ENCODE measurements at regions not wholly inside any gene's neighbourhood (a gene's known extent, or its start where the extent isn't known, plus 50 kb on each side); places are given as distances from the start of the nearest gene placed in this dataset.

DNA sequence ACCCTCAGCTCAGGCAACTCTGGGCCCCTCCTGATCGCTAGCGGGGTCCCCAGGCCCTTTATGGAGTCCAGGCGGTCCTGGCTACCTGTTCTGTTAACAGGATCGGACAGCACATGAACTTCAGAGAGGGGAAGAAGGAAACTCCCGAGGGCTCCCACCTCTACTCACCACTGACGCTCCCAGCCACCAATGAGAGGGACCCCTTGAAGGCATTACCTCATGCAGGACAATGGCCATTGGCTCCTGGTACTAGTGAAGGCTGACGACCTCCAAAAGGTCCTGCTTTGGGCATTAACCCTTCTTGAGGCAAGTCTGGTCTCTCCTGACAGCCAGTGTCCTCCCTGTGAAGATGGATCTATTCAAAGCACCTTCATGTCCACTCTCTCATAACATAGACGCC, 71.5 kb upstream of the LMO1 start:
- TF ChIP-seq, protein P1, sequence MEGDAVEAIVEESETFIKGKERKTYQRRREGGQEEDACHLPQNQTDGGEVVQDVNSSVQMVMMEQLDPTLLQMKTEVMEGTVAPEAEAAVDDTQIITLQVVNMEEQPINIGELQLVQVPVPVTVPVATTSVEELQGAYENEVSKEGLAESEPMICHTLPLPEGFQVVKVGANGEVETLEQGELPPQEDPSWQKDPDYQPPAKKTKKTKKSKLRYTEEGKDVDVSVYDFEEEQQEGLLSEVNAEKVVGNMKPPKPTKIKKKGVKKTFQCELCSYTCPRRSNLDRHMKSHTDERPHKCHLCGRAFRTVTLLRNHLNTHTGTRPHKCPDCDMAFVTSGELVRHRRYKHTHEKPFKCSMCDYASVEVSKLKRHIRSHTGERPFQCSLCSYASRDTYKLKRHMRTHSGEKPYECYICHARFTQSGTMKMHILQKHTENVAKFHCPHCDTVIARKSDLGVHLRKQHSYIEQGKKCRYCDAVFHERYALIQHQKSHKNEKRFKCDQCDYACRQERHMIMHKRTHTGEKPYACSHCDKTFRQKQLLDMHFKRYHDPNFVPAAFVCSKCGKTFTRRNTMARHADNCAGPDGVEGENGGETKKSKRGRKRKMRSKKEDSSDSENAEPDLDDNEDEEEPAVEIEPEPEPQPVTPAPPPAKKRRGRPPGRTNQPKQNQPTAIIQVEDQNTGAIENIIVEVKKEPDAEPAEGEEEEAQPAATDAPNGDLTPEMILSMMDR (IDR thresholded peaks at IDR 0.05; ENCODE audit: insufficient read depth, low read depth, low read length): no peak
- no peak overlapping the region for H3K4me3 ChIP-seq (ENCODE audit: low read depth, low read length)
- DNase-seq (ENCODE audit: low read depth): no peak

DNA sequence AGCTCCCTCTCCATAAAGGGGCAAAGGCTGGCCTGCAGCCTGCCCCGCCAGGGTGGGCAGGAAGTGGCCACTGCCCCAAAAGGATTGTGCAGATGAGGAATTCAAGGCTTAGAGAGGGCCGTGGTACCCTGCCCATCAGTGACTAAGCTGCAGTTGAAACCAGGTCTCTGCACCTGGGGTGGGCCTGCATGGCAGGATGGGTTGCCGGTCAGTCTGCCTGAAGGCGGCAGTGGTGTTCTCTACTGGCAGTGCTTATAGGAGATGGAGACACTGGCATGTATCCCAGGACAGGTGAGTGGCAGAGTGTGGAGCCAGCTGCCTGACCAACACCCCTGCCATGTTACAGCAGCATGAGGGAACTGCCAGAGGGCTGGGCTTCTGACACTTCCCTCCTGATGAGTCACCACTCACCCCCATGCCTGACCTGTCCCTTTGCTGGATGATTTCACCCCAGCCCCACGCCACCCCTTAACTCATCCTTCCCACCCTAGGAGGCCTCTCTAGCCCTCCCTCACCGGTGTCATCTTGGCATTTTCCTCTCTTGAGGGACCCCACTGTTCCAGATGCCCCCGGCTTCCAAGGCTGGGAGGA, 70.2 kb upstream of the LMO1 start:
- no peak overlapping the region for H3K4me3 ChIP-seq (ENCODE audit: low read depth, low read length)
- DNase-seq (ENCODE audit: low read depth): no peak
- TF ChIP-seq, protein P1 (IDR thresholded peaks at IDR 0.05; ENCODE audit: insufficient read depth, low read depth, low read length): no peak

DNA sequence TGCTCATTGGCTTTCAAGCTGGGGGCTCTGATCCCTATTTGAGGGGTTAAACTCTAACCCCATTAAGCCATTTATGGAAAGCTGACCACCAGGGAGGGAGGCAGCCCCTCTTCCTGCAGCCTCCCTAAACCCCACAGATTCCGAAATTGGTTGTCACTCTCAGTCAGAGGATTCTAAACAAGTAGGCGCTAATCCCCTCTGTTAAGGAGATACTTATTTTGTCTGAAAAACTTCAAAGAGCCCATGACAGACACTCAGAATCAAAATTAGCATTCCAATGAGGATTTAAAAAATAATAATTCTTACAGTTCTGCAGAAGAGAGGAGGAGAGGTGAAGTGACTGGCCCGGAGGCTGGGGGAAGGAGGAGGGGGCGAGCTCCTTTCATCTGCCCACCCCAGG, 69.7 kb upstream of the LMO1 start:
- H3K4me3 ChIP-seq (ENCODE audit: low read depth, low read length): no peak overlapping the region
- TF ChIP-seq, protein P1 (IDR thresholded peaks at IDR 0.05; ENCODE audit: insufficient read depth, low read depth, low read length): no peak

DNA sequence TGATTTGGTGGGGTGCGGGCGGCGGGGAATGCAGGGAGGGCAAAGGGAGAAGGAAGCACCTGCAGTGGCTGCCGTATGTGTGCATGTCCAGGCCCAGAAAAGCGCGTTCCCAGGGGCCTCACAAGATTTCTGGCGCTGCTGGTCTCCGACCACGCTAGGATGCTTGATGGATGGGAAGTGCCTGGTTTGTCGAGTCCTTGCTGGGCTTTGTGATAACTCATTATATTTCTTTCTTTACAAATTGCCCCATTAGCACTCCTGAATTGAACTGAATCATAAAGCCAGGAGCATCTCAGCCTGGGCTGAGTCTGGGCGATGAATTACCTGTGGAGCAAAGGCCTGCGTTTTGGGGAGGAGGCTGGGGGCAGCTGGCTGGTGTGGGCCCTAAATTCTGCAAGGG, 69.2 kb upstream of the LMO1 start:
- TF ChIP-seq, protein P1 (IDR thresholded peaks at IDR 0.05; ENCODE audit: insufficient read depth, low read depth, low read length): no peak
- no peak for DNase-seq (ENCODE audit: low read depth)
- H3K4me3 ChIP-seq (ENCODE audit: low read depth, low read length): no peak overlapping the region

More for the DNA sequence above, 69.7 kb upstream of the LMO1 start:
- no peak for DNase-seq (ENCODE audit: low read depth)

DNA sequence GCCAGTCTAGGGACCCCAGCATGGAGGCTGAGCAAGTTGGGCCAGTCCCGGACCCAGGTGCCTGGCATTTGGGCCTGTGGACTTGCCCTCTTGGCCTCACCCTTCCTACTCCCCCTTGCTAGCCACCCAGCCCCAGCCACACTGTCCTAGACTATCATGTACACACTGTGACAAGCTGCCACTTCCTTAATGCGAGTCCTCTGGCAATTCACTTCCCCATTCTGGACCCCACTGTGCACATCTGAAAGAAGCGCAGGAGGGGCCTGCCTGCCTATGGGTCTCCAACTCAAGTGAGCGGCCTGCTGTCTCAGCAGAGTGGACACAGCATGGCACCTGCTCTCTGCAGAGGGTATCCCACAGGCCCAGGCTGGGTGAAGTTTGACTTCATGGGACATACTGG, 68.5 kb upstream of the LMO1 start:
- no peak overlapping the region for H3K4me3 ChIP-seq (ENCODE audit: low read depth, low read length)
- no peak for DNase-seq (ENCODE audit: low read depth)
- TF ChIP-seq, protein P1 (IDR thresholded peaks at IDR 0.05; ENCODE audit: insufficient read depth, low read depth, low read length): no peak

DNA sequence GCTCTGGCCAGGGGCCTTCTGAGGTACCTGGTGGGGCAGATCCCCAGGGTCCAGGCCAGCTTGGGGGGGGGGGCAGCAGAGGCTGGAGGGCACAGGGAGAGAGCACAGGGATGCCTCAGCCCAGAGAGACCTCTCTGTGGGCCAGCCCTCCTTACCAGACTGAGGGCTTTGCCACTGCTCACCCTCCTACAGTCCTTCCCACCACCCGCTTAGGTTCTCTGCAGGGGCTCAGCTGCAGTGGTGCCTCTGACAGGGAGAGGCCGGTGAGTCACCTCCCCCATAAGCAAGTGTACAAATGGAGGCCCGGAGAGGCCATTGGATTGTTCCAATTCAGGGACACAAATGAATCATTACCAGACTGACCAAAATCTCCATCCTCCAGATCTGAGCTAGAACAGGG, 68.1 kb upstream of the LMO1 start:
- H3K4me3 ChIP-seq (ENCODE audit: low read depth, low read length): no peak overlapping the region
- TF ChIP-seq, protein P1 (IDR thresholded peaks at IDR 0.05; ENCODE audit: insufficient read depth, low read depth, low read length): no peak
- DNase-seq (ENCODE audit: low read depth): no peak

DNA sequence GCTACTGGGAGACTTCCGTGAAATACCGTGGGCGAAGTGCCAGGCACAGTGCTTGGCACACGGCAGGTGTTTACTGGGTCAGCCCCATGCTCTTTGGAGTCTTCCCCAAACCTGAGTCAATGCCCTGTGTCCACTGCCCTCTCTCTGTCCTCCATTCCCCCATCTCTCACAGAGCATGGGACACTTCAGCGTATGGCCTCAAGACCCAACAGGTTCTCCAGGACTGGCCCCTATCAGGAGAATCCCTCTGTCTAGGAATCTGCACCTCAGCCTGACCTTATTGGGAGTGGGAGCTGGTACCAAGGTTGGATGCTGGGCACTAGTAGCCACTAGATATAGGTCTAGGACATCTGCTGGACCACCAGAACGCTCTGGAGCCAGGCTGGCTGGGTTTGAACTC, 67.2 kb upstream of the LMO1 start:
- no peak for DNase-seq (ENCODE audit: low read depth)
- H3K4me3 ChIP-seq (ENCODE audit: low read depth, low read length): no peak overlapping the region
- TF ChIP-seq, protein P1 (IDR thresholded peaks at IDR 0.05; ENCODE audit: insufficient read depth, low read depth, low read length): no peak

All from fibroblast of villous mesenchyme (primary cell).